Peyer's patch (tissue), 4 donors: ENCODE measurements at regions not wholly inside any gene's neighbourhood (a gene's known extent, or its start where the extent isn't known, plus 50 kb on each side); places are given as distances from the start of the nearest gene placed in this dataset.

ENCODE experiments used
- DNase-seq, 3 donors: peaks; one replicate each; pipeline ENCODE4 v3.0.0-alpha.2; 2017 to 2019
- H3K27ac ChIP-seq, 4 donors: fragments of 200-600 bp; sonication (generic); one replicate each; pipeline ENCODE4 v1.5.1; 2016 to 2019
- H3K27me3 ChIP-seq, 2 donors: fragments of 200-600 bp; sonication (generic); one replicate each; pipeline ENCODE4 v1.5.1; 2019
- H3K36me3 ChIP-seq, 3 donors: fragments of 200-600 bp; sonication (generic); one replicate each; pipeline ENCODE4 v1.5.1; 2016 to 2019
- H3K4me1 ChIP-seq, 4 donors: fragments of 200-600 bp; sonication (generic); one replicate each; pipeline ENCODE4 v1.5.1; 2016 to 2019
- H3K4me3 ChIP-seq, 4 donors: fragments of 200-600 bp; sonication (generic); 1 replicate in 3 of 4; 2 replicates in 1 of 4; pipeline ENCODE4 v1.5.1; 2016 to 2019; ENCODE audit warnings: mild to moderate bottlenecking in 1 of 4
- H3K9me3 ChIP-seq, 4 donors: fragments of 200-600 bp; sonication (generic); one replicate each; pipeline ENCODE4 v1.5.1; 2016 to 2019; ENCODE audit warnings: mild to moderate bottlenecking in 1 of 4
- POLR2A ChIP-seq, 2 donors: fragments of 450-650 bp; IDR thresholded peaks; one replicate each; pipeline ENCODE4 v1.5.1; 2017; ENCODE audit warnings: antibody characterized with exemption in 2 of 2, mild to moderate bottlenecking in 2 of 2, moderate library complexity in 2 of 2
- TF ChIP-seq, protein P1 (sequence below), 6 experiments: fragments of 450-650 bp in 4 of 6; fragments of 200-600 bp in 2 of 6; sonication (generic) in 1 of 6; IDR thresholded peaks; one replicate each; pipeline ENCODE4 v1.5.1; 2017 to 2019; ENCODE audit warnings: antibody characterized with exemption in 6 of 6, mild to moderate bottlenecking in 3 of 6, moderate library complexity in 1 of 6

GRCh38 chr12:116442304-116442703 lies 116.9 kb upstream of the MAP1LC3B2 start:
- Histone ChIP-seq H3K36me3 (no peaks in the 10 kb centered on the region), H3K27me3 (no peaks in the 10 kb centered on the region), H3K27ac (no peak overlapping the region), H3K4me1 (peaks cover 0 to under 1% (median 0%) of the 10 kb centered on the region in 4 donors), H3K9me3 (no peaks in the 10 kb centered on the region), H3K4me3 (no peak overlapping the region)
- TF ChIP-seq, protein P1, sequence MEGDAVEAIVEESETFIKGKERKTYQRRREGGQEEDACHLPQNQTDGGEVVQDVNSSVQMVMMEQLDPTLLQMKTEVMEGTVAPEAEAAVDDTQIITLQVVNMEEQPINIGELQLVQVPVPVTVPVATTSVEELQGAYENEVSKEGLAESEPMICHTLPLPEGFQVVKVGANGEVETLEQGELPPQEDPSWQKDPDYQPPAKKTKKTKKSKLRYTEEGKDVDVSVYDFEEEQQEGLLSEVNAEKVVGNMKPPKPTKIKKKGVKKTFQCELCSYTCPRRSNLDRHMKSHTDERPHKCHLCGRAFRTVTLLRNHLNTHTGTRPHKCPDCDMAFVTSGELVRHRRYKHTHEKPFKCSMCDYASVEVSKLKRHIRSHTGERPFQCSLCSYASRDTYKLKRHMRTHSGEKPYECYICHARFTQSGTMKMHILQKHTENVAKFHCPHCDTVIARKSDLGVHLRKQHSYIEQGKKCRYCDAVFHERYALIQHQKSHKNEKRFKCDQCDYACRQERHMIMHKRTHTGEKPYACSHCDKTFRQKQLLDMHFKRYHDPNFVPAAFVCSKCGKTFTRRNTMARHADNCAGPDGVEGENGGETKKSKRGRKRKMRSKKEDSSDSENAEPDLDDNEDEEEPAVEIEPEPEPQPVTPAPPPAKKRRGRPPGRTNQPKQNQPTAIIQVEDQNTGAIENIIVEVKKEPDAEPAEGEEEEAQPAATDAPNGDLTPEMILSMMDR (IDR thresholded peaks at IDR 0.05), result no peak
- no peak for TF ChIP-seq POLR2A (IDR thresholded peaks at IDR 0.05)
- no peak for DNase-seq

DNA sequence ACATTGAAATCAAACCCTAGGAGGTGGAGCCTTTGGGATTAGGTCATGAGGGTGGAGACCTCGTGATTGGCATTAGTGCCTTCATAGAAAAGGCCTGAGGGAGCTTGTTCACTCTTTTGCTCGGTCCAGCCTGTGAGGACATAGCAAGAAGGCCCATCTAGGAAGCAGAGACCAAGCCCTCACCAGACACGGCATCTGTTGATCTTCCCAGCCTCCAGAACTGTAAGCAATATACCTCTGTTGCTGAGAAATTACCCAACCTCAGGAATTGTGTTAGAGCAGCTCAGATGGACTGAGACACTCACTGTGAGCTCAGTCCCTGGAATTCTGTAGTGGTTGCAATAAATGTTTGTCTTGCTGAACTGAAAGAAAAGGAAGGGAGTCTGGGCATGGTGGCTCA lies 116.2 kb upstream of the MAP1LC3B2 start:
- Histone ChIP-seq H3K9me3 (no peaks in the 10 kb centered on the region), H3K27me3 (no peaks in the 10 kb centered on the region), H3K4me1 (no peaks in the 10 kb centered on the region), H3K36me3 (no peaks in the 10 kb centered on the region), H3K4me3 (no peak overlapping the region), H3K27ac (no peak overlapping the region)
- TF ChIP-seq, protein P1 (IDR thresholded peaks at IDR 0.05), result no peak
- TF ChIP-seq POLR2A (IDR thresholded peaks at IDR 0.05), result no peak
- DNase-seq, result no peak

DNA sequence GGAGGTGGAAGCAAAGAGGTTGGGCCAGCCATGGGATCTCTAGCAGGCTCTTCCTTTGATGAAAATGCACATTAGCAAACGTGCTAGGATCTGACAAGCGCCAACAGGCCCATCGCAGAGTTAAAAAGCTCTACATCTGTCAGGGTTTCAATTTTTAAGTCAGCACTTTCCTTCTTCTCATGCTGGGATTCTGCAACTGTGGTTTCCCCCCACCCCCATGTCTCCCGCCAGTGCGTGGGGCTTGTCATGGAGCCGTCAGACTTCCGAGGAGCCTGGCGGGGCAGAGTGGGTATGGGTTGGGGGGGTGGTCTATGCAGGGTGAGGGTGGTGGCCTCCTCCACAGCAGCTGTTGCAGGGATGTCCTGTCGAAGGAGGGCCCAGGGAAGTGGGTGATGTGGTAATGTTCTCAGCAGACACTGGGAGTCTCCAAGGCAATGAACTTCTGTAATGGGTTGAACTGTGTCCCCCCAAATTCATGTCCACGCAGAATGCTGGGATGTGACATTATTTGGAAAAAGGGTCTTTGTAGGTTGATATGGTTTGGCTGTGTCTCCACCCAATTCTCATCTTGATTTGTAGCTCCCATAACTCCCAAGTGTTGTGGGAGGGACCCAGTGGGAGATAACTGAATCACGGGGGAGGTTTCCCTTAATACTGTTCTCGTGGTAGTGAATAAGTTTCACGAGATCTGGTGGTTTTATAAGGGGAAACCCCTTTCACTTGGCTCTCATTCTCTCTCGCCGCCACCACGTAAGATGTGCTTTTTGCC lies 115.2 kb upstream of the MAP1LC3B2 start:
- TF ChIP-seq POLR2A (IDR thresholded peaks at IDR 0.05), result no peak
- TF ChIP-seq, protein P1 (IDR thresholded peaks at IDR 0.05), result no peak
- Histone ChIP-seq H3K4me1 (no peaks in the 10 kb centered on the region), H3K36me3 (no peaks in the 10 kb centered on the region), H3K4me3 (no peak overlapping the region), H3K27me3 (no peaks in the 10 kb centered on the region), H3K9me3 (no peaks in the 10 kb centered on the region), H3K27ac (no peak overlapping the region)
- no peak for DNase-seq

- Histone ChIP-seq H3K27me3 (no peaks in the 10 kb centered on the region), H3K9me3 (no peaks in the 10 kb centered on the region), H3K36me3 (no peaks in the 10 kb centered on the region), H3K27ac (no peak overlapping the region), H3K4me1 (no peaks in the 10 kb centered on the region), H3K4me3 (no peak overlapping the region)
- TF ChIP-seq, protein P1 (IDR thresholded peaks at IDR 0.05), result no peak
- no peak for DNase-seq
Measured at GRCh38 chr12:116444590-116444943, 114.6 kb upstream of the MAP1LC3B2 start.

DNA sequence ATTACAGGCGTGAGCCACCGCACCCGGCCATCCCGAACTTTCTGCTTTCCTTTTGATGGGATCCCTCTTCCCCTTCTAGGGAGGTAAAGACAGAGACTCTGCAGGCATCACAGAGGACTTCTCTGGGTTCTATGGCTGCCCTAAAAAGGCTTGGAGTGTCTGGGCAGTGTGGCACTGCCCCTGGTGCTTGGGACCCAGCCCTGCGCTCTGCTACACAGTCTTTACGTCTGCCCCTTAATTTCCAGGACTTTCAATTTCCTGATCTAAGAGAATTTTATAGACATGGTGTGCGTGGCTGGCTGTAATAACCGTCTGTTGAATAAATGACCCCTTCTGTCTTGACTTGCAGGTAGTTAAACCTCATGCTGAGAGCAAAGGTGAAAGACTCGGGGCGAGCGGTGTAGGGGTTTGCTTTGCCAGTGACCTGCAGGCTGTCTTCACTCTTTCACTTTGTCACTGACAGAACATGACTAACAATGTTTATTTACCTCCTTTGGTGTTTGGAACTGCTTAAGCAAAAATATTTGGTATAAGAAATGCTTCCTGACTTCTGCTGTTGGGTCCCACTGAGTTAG lies 110.9 kb upstream of the MAP1LC3B2 start:
- Histone ChIP-seq H3K9me3 (no peaks in the 10 kb centered on the region), H3K4me1 (no peaks in the 10 kb centered on the region), H3K4me3 (no peak overlapping the region), H3K27ac (no peak overlapping the region), H3K36me3 (no peaks in the 10 kb centered on the region), H3K27me3 (no peaks in the 10 kb centered on the region)
- no peak for TF ChIP-seq POLR2A (IDR thresholded peaks at IDR 0.05)
- TF ChIP-seq, protein P1 (IDR thresholded peaks at IDR 0.05), result no peak
- DNase-seq, result peak in 1 of 3 donors; percentile 56
